ENCODE measurements at regions not wholly inside any gene's neighbourhood (a gene's known extent, or its start where the extent isn't known, plus 50 kb on each side); places are given as distances from the start of the nearest gene placed in this dataset.

DNA sequence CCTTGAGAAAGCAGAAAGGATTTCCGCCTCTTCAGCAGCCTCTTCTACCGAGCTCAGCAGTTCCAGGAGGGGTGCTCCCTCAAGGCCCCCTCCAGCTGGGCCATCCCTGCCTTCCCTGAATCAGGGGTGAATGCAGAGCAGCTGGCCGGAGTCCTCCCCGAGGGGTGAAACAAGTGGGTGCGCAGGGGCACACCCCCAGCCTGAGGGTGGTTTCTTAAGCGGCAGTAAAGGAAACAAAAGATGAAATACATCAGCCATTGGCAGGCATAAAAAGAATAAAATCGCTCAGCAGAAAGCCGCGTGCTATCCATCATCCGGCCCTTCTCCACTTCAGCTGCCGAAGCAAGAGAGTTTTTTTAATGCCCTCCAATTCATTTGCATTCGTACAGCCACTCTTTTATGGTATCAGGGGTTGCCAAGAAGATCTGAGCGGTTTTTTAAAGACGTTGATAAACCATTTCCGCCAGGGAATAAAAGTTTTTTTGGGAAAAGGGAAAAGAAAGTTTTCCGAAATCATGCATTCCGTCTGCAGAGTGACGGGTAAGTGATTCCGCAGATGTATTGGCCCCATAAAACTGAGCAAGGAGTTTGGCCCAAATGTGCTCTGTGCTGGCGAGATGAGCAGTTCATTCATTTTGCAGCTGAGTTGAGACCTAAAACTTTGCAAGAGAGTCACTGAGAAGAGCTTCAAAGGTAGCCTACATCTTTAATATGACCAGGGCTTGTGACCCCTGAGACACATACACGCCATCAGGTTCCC is 73.7 kb upstream of the ZC3H12A start:
- TF ChIP-seq POLR2A (IDR thresholded peaks at IDR 0.05) (no peak), CTCF (IDR thresholded peaks at IDR 0.05) (no peak)
